Frontal cortex (tissue), 3 donors: ENCODE measurements at regions not wholly inside any gene's neighbourhood (a gene's known extent, or its start where the extent isn't known, plus 50 kb on each side); places are given as distances from the start of the nearest gene placed in this dataset.
"Not testable (repeated sequence)": the region's sequence is repeated elsewhere in the genome, so short reads cannot be mapped to it uniquely, and the experiment has no call there.

ENCODE experiments used
- DNase-seq, 2 donors: peaks; one replicate each; pipeline ENCODE4 v3.0.0; 2012; ENCODE audit warnings: low spot score in 2 of 2
- FAIRE-seq: peaks from 2 replicates; lab custom pipeline; 2012; peaks lifted over from hg19 to GRCh38; lab: Jason Lieb, UNC
- donor health status: control.
- donor health status: control.
- donor health status: control.

- FAIRE-seq, DNase-seq: not testable (repeated sequence)
These were observed 150.8 kb upstream of the MED13 start for GRCh38 chr17:62215891-62216290.

- DNase-seq (no peak), FAIRE-seq (no peak)
These were observed 141.5 kb upstream of the MED13 start for GRCh38 chr17:62206550-62206949.

GRCh38 chr17:62197156-62197555 lies 132.1 kb upstream of the MED13 start:
- FAIRE-seq, DNase-seq: not testable (repeated sequence)

GRCh38 chr17:62196587-62196986 lies 131.5 kb upstream of the MED13 start:
- FAIRE-seq, DNase-seq: not testable (repeated sequence)

DNA sequence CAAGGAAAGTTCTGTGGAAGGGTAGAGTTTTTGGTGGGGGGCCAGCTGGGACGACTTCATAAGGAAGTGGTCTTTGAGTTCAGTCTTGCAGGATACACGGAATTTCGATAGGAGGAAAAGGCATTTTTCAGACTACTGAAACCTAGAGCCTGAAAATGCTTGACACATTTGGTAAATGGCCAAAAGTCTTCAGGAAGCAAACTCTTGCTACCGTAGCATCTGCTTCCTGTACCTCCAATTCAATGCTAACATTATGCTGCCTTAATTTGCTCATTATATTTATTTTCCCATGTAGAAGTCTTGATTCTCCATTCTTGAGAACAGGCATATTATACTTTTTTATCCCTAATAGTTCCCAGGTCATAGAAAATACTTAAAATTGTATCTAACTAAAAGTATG lies 129.3 kb upstream of the MED13 start:
- DNase-seq (no peak), FAIRE-seq (no peak)

GRCh38 chr17:62193249-62193648 lies 128.2 kb upstream of the MED13 start:
- DNase-seq (no peak), FAIRE-seq (no peak)

DNA sequence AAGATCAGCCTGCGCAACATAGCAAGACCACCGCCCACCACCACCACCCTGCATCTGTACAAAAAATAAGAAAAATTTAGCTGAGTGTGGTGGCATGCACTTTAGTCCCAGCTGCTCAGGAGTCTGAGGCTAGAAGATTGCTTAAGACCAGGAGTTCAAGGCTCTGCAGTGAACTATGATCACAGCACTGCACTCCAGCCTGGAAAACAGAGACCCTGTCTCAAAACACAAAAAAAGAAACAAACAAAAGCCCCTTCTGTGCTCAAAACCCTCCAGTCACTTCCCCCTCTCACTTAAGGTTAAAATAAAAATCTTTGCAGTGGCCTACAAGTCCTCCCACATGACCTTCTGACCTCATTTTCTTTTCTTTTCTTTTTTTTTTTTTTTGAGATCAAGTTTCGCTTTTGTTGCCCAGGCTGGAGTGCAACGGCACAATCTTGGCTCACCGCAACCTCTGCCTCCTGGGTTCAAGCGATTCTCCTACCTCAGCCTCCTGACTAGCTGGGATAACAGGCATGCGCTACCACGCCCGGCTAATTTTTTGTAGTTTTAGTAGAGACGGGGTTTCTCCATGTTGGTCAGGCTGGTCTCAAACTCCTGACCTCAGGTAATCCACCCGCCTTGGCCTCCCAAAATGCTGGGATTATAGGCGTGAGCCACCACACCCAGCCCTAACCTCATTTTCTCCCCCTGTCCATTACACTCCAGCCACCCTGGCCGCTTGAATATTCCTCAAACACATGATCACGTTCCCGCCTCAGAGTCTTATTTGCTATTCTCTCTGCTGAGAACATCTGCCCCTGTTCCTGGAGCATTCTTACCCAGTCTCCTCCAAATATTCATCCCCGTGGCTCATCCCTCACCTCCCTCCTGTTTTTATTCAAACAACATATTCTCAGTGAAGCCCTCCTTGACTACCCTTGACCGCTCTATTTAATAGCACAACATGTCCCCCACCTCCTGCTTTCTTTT lies 126.6 kb upstream of the MED13 start:
- FAIRE-seq, result no peak
- DNase-seq, result no peak

GRCh38 chr17:62189377-62189776 lies 124.3 kb upstream of the MED13 start:
- DNase-seq, result no peak
- FAIRE-seq, result no peak

GRCh38 chr17:62188713-62189112 lies 123.6 kb upstream of the MED13 start:
- no peak for DNase-seq
- no peak for FAIRE-seq

- DNase-seq, result no peak
- FAIRE-seq, result no peak
These were observed 122.6 kb upstream of the MED13 start for GRCh38 chr17:62187681-62188080.

DNA sequence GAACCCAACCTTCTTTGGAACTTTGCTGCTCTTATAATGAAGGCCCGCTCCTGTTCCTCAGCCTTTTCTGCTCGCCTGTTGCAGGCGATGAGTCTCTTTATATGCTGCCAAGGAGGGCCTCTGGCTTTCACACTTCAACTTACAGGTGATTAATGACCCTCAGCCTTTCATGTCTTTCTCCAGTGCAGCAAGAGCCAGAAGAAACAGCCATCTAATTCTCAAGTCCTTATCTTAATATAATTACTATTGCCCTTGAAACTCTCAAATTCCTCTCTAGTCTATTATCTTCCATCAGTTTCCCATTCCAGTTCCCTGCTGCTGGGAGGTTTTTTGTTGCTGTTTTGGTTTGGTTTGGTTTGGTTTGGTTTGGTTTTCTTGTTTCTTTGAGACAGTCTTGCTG lies 121.8 kb upstream of the MED13 start:
- DNase-seq (no peak), FAIRE-seq (no peak)

DNA sequence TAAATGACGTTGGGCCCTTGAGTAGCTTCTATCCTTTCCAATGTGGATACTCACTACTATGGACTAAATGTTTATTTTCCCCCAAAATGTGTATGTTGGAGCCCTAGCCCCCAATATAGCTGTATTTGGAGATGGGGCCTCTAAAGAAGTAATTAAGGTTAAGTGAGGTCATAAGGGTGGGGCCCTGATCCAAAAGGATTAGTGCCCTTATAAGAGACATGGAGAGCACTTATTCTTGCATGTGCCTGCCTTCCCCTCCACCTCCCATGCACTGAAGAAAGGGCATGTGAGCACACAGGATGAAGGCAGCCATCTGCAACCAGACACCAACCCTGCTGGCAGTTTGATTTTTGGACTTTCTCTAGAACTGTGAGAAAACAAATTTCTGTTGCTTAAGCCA lies 115.7 kb upstream of the MED13 start:
- DNase-seq (no peak), FAIRE-seq (no peak)

DNA sequence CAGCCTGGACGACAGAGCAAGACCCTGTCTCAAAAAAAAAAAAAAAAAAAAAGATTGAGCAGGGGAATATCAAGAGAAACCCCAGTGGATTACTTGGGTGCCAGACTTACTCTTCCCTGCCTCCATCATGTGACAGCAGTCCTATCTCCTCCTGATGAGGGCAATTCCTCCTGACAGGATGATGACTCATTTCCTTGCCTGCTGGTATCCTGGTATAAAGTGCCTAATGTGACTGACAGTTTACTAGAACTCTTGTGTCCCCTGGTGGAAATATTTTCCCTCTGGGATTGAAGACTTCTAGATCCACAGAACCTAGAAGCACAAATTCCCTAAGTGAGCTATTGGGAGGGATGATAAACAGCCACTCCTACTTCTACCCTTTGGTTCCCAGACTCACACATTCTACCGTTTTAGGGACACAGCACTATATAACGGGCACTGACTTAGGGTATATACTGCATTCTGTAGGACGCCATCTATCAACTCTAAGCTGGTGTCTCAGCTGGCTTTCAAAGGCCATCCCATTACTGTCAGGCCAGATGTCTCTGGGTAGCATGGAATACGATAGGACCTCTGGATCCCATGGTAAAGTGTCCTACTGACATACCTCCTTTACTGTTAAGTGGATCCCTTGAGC lies 114.6 kb upstream of the MED13 start:
- FAIRE-seq (no peak), DNase-seq (no peak)

- no peak for DNase-seq
- no peak for FAIRE-seq
These were observed 113.5 kb upstream of the MED13 start for GRCh38 chr17:62178579-62178978.

DNA sequence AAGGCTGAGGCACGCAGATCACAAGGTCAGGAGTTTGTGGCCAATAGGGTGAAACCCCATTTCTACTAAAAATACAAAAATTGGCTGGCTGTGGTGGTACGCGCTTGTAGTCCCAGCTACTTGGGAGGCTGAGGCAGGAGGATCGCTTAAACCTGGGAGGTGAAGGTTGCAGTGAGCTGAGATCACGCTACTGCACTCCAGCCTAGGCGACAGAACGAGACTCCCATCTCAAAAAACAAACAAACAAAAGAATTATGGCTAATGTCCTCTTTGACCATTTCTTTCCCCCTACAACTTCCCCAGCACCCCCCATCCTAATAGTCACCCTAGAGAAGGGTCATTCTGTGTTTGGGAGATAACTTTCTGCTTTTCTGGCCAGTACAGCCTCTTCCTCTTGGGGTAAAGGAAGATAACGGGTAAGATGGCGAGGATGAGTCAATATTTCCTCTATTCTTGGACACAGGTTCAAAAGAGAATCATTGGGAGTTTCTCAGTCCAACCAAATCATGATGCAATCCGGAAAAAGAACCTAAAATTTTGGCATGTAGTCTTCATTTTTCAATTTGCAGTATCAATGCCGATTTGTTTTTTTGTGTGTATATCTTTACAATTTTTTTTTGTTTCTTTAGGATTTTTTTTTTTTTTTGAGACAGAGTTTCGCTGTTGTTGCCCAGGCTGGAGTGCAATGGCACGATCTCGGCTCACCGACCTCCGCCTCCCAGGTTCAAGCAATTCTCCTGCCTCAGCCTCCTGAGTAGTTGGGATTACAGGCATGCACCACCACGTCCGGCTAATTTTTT lies 107.6 kb upstream of the MED13 start:
- no peak for FAIRE-seq

DNA sequence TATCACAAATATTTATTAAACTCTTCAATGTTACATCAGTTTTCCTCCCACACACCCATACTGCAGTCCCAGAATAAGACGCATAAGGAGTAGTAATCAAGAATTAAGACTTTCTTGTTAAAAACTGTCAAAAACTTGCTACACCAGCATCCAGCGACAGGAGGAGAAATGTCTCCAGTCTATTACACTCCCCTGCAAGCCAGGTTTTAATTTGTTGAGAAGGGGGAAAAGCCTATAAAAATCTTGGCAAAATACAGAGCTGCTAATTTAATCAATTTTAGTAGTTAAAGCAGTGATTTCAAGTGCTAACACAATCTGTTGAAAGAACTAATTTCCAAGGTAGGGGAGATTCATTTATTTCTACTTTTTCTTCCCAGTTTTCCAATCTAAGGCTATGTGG lies 102.0 kb upstream of the MED13 start:
- DNase-seq (no peak), FAIRE-seq (no peak)

More for the DNA sequence above, 107.6 kb upstream of the MED13 start:
- DNase-seq, result no peak

- no peak for DNase-seq
- FAIRE-seq, result no peak
These were observed 100.0 kb upstream of the MED13 start for GRCh38 chr17:62164747-62165722.

DNA sequence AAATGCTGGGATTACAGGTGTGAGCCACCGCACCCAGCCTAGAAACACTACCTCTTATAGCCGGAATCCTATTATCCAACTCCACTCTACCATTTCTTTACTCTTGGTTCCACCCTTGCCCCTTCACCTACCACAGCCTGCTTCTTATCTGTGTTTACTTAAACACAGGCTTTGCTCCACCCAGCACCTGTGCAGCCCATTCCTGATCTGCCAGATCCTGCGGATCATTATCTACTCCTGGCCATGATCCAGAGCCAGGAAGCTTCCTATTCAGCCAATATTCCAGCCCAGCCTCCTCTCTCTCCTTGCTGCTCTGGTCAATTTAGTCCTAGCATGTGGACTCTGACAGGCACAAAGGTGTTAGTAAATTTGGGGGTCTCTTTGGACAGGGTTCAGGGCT lies 98.8 kb upstream of the MED13 start:
- no peak for FAIRE-seq
- no peak for DNase-seq

- DNase-seq (no peak), FAIRE-seq (no peak)
These were observed 97.8 kb upstream of the MED13 start for GRCh38 chr17:62162898-62163297.
